HCT116 (cell line): ENCODE measurements at regions not wholly inside any gene's neighbourhood (a gene's known extent, or its start where the extent isn't known, plus 50 kb on each side); places are given as distances from the start of the nearest gene placed in this dataset.

Experiments used
- ATAC-seq: fragments of 200-7000 bp; cut with Tn5 transposase; 2 replicates; pipeline ENCODE4 v1.9.1; 2020; ENCODE audit warnings: mild to moderate bottlenecking, moderate library complexity
- BruUV-seq: library from RNA; stranded (reverse); fragments of 400-500 nt; replicated peaks from 2 replicates; lab custom pipeline; 2021; lab: Mats Ljungman, UMichigan
- CTCF ChIA-PET: fragments of 300-600 bp; sonication (Branson Sonifier 250); formaldehyde crosslinking; loops from one replicate; lab custom pipeline; 2021; ENCODE audit warnings: antibody characterized with exemption; lab: Charles Lee
- POLR2A ChIA-PET: fragments of 300-600, 350-600 bp; sonication (Branson Sonifier 250); formaldehyde crosslinking; loops from one replicate; lab custom pipeline; 2021; ENCODE audit warnings: antibody characterized with exemption; lab: Charles Lee
- RAD21 ChIA-PET, 2 experiments: fragments of 300-600 bp; sonication (Branson Sonifier 250); formaldehyde crosslinking; loops; one replicate each; lab custom pipeline; 2023; ENCODE audit warnings: low total read pairs in 2 of 2; ENCODE audit not compliant: uncharacterized antibody in 2 of 2, unreplicated experiment in 2 of 2, low non-redundant PET in 1 of 2; lab: Charles Lee
- DNase-seq: peaks from one replicate; pipeline ENCODE4 v3.0.0-alpha.2; 2010; ENCODE audit warnings: low read depth, low spot score
- H2AFZ ChIP-seq: fragments of 200-600 bp; shearing (Covaris generic), sonication (generic); 2 replicates; pipeline ENCODE4 v1.6.1; 2017; ENCODE audit warnings: low read depth, mixed run types, mixed read lengths, antibody characterized with exemption, low read length; ENCODE audit not compliant: poor library complexity, severe bottlenecking
- H3K27ac ChIP-seq: 2 replicates; pipeline ENCODE4 v1.5.1; 2012; ENCODE audit warnings: low read depth, low read length
- H3K27me3 ChIP-seq: fragments of 200-600 bp; sonication (generic); 2 replicates; pipeline ENCODE4 v1.6.1; 2016; ENCODE audit warnings: mixed run types, low read length, mixed read lengths; ENCODE audit not compliant: insufficient read depth
- H3K36me3 ChIP-seq, 2 experiments: fragments of 200-500 bp in 1 of 2; fragments of 200-600 bp in 1 of 2; sonication (Bioruptor generic) in 1 of 2; sonication (generic) in 1 of 2; 2 replicates each; pipeline versions ENCODE4 v1.5.1 to v1.6.1; 2014 to 2016; ENCODE audit warnings: low read length in 2 of 2, inconsistent platforms in 1 of 2, mixed read lengths in 1 of 2, mixed run types in 1 of 2; ENCODE audit not compliant: insufficient read depth in 2 of 2, control insufficient read depth in 1 of 2
- H3K4me1 ChIP-seq, 2 experiments: fragments of 200-600 bp in 1 of 2; sonication (generic) in 1 of 2; 2 replicates each; pipeline versions ENCODE4 v1.5.1 to v1.6.1; 2012 to 2017; ENCODE audit warnings: low read length in 2 of 2, inconsistent platforms in 1 of 2, mild to moderate bottlenecking in 1 of 2, mixed read lengths in 1 of 2, mixed run types in 1 of 2, moderate library complexity in 1 of 2; ENCODE audit not compliant: insufficient read depth in 2 of 2, control insufficient read depth in 1 of 2
- H3K4me2 ChIP-seq: fragments of 200-600 bp; sonication (generic); 2 replicates; pipeline ENCODE4 v1.6.1; 2017; ENCODE audit warnings: mixed run types, low read length, mixed read lengths
- H3K4me3 ChIP-seq, 2 experiments: fragments of 200-600 bp in 1 of 2; sonication (generic) in 1 of 2; replicated peaks in 1 of 2; 2 replicates each; pipeline ENCODE4 v1.5.1; 2011 to 2016; ENCODE audit warnings: low read length in 2 of 2, control low read depth in 1 of 2, low read depth in 1 of 2, mild to moderate bottlenecking in 1 of 2, mixed read lengths in 1 of 2, mixed run types in 1 of 2
- H3K79me2 ChIP-seq: fragments of 200-600 bp; sonication (generic); 2 replicates; pipeline ENCODE4 v1.6.1; 2017; ENCODE audit warnings: mild to moderate bottlenecking, mixed run types, low read length, moderate library complexity, mixed read lengths; ENCODE audit not compliant: insufficient read depth
- H3K9ac ChIP-seq: fragments of 200-600 bp; sonication (generic); 2 replicates; pipeline ENCODE4 v1.6.1; 2016; ENCODE audit warnings: low read length, mixed read lengths
- H3K9me2 ChIP-seq: fragments of 200-600 bp; sonication (generic), shearing (Covaris generic); 2 replicates; pipeline ENCODE4 v1.6.1; 2017; ENCODE audit warnings: mixed run types, mild to moderate bottlenecking, moderate library complexity; ENCODE audit not compliant: insufficient read depth
- H3K9me3 ChIP-seq, 2 experiments: fragments of 200-500 bp in 1 of 2; fragments of 200-600 bp in 1 of 2; sonication (Bioruptor generic) in 1 of 2; sonication (generic) in 1 of 2; 2 replicates each; pipeline ENCODE4 v1.6.1; 2014 to 2017; ENCODE audit warnings: low read length in 2 of 2, mixed read lengths in 2 of 2, inconsistent platforms in 1 of 2, low read depth in 1 of 2, mild to moderate bottlenecking in 1 of 2, mixed run types in 1 of 2, moderate library complexity in 1 of 2; ENCODE audit not compliant: control insufficient read depth in 1 of 2, insufficient read depth in 1 of 2
- H4K20me1 ChIP-seq: fragments of 200-600 bp; sonication (generic), shearing (Covaris generic); 2 replicates; pipeline ENCODE4 v1.6.1; 2017; ENCODE audit warnings: mixed run types, mild to moderate bottlenecking, moderate library complexity; ENCODE audit not compliant: insufficient read depth
- EZH2 ChIP-seq: fragments of 200-600 bp; sonication (generic); IDR thresholded peaks from 2 replicates; pipeline ENCODE4 v1.6.1; 2017; ENCODE audit warnings: antibody characterized with exemption, mixed run types
- EZH2phosphoT487 ChIP-seq: fragments of 200-600 bp; IDR thresholded peaks from 2 replicates; pipeline ENCODE4 v1.6.1; 2018; ENCODE audit warnings: antibody characterized with exemption, borderline replicate concordance
- POLR2A ChIP-seq: IDR thresholded peaks from 2 replicates; pipeline ENCODE4 v1.7.0; 2011; ENCODE audit warnings: borderline replicate concordance; ENCODE audit not compliant: insufficient read depth, insufficient read length; ENCODE audit errors: extremely low read depth
- RAD21 ChIP-seq: IDR thresholded peaks from 2 replicates; pipeline ENCODE4 v1.6.1; 2012; ENCODE audit warnings: low read depth, mild to moderate bottlenecking
- SP1 ChIP-seq: IDR thresholded peaks from 2 replicates; pipeline ENCODE4 v1.6.1; 2012; ENCODE audit warnings: low read depth
- intact Hi-C: fragments of 100-400 bp; cut with micrococcal nuclease; formaldehyde crosslinking; loops from 2 replicates; pipeline ENCODE4 v1.10.0; 2022

DNA sequence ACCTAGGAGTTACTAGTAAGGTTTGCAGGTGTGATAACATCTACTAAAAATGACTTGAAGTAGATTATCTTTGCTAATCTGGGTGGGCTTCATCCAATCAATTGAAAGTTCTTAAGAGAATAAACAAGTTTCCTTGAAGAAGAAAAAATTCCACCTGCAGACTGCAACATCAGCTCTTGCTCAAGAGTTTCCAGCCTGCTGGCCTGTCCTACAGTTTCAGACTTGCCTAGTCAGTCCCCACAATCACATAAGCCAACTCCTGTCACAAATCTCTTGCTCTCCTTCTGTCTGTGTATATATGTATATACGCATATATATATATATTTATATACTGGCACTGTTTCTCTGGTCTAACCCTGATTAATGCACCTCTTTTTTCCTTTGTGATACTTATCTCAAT lies 67.3 kb upstream of the ITM2B start:
- Histone ChIP-seq H3K9ac (no peak overlapping the region), H3K4me3 (no peak overlapping the region), H3K79me2 (no peaks in the 10 kb centered on the region), H3K4me1 (peaks cover 0 to 8% of the 10 kb centered on the region in 2 experiments; a peak in 2 of 4 replicates), H3K9me2 (no peaks in the 10 kb centered on the region), H3K36me3 (no peaks in the 10 kb centered on the region), H2AFZ (no peak overlapping the region), H3K27me3 (no peaks in the 10 kb centered on the region), H3K27ac (no peak overlapping the region), H3K9me3 (no peaks in the 10 kb centered on the region), H4K20me1 (no peaks in the 10 kb centered on the region), H3K4me2 (no peak overlapping the region)
- ChIA-PET RAD21 (no interaction called here), POLR2A (no interaction called here), CTCF (no interaction called here)
- DNase-seq (no peak), ATAC-seq (no peak)
- intact Hi-C loops = no loop called here
- BruUV-seq = no TSS peak
- TF ChIP-seq EZH2 = no peak

DNA sequence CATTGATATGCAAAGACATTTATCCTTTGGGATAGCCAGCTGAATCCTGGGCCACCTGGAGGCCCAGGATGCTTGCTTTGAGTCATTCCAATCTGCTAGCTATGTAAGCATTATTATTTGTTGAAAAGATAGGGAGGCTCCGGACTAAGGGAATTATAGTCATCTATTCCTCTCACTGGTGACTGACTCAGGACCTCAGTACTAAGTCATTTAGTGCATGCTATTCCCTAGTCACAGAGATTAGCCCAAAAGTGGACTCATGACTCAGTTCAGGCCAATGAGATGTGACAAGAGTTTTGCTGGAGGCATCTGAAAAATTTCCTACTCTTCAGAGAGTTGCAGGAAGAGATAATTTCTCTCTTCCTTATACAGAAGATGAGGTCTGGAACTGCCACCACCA lies 67.9 kb upstream of the ITM2B start:
- intact Hi-C loops = no loop called here
- ChIA-PET RAD21 (no interaction called here), CTCF (no interaction called here), POLR2A (no interaction called here)
- no peaks in the 10 kb centered on the region for H4K20me1 ChIP-seq
- H3K4me2 ChIP-seq = no peak overlapping the region
- H3K9me3 ChIP-seq = no peaks in the 10 kb centered on the region
- no peak overlapping the region for H3K4me3 ChIP-seq
- H3K27me3 ChIP-seq = no peaks in the 10 kb centered on the region
- H2AFZ ChIP-seq = no peak overlapping the region
- DNase-seq (no peak), ATAC-seq (no peak)
- no TSS peak for BruUV-seq
- H3K79me2 ChIP-seq = no peaks in the 10 kb centered on the region
- no peaks in the 10 kb centered on the region for H3K36me3 ChIP-seq
- no peaks in the 10 kb centered on the region for H3K9me2 ChIP-seq
- TF ChIP-seq EZH2phosphoT487 (no peak), RAD21 (no peak), POLR2A (no peak), SP1 (no peak)
- TF ChIP-seq, all 23 proteins: peak for 0
- Histone ChIP-seq H3K9ac (no peak overlapping the region), H3K4me1 (peaks cover 0 to 11% of the 10 kb centered on the region in 2 experiments; a peak in 2 of 4 replicates), H3K27ac (no peak overlapping the region)
